ENCODE measurements at regions not wholly inside any gene's neighbourhood (a gene's known extent, or its start where the extent isn't known, plus 50 kb on each side); places are given as distances from the start of the nearest gene placed in this dataset.

DNA sequence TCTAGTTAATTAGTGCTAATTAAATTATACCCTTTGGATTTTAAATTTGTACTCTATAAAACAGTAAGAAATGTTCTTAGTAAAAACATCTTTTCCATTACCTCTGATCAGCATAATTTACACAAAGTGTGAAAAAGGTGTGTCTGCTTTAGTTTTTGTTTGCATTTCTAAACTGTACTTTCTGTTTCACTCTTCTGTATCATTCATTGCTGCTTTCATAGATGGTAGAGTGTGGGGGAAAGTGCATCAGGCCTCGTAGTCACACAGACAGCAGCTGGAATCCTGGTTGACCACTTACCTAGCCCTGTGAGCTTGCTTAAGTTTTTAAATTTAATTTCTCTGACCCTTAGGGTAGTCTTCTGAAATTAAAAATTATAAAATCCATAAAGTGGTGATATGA, 275.4 kb upstream of the PITX2 start:
- no peaks in the 10 kb centered on the region for H3K36me3 Mint-ChIP-seq
- no peaks in the 10 kb centered on the region for H3K9me3 Mint-ChIP-seq (ENCODE audit: low read depth)
- H3K4me3 Mint-ChIP-seq = no peak overlapping the region
- DNase-seq (no peak), ATAC-seq (no peak)
- CTCF ChIA-PET = no interaction called here
- H3K27me3 Mint-ChIP-seq = no peaks in the 10 kb centered on the region
- no peaks in the 10 kb centered on the region for H3K4me1 Mint-ChIP-seq
- no peak overlapping the region for H3K27ac Mint-ChIP-seq

- DNase-seq = no peak
- Mint-ChIP-seq H3K9me3 (ENCODE audit: low read depth) (no peaks in the 10 kb centered on the region), H3K4me3 (no peak overlapping the region), H3K4me1 (no peaks in the 10 kb centered on the region), H3K27ac (no peak overlapping the region), H3K27me3 (no peaks in the 10 kb centered on the region), H3K36me3 (no peaks in the 10 kb centered on the region)
- CTCF ChIA-PET = no interaction called here
- no peak for ATAC-seq
Observed at GRCh38 chr4:110900213-110900769, 277.4 kb upstream of the PITX2 start.

- Mint-ChIP-seq H3K9me3 (ENCODE audit: low read depth) (no peaks in the 10 kb centered on the region), H3K27me3 (no peaks in the 10 kb centered on the region), H3K4me3 (no peak overlapping the region), H3K36me3 (no peaks in the 10 kb centered on the region), H3K4me1 (no peaks in the 10 kb centered on the region), H3K27ac (no peak overlapping the region)
- CTCF ChIA-PET = no interaction called here
- DNase-seq (no peak), ATAC-seq (no peak)
Observed at GRCh38 chr4:110902500-110902899, 279.6 kb upstream of the PITX2 start.

- Mint-ChIP-seq H3K9me3 (ENCODE audit: low read depth) (no peaks in the 10 kb centered on the region), H3K27ac (no peak overlapping the region), H3K4me1 (no peaks in the 10 kb centered on the region), H3K4me3 (no peak overlapping the region), H3K36me3 (no peaks in the 10 kb centered on the region), H3K27me3 (no peaks in the 10 kb centered on the region)
- CTCF ChIA-PET = no interaction called here
- ATAC-seq (no peak), DNase-seq (no peak)
Observed at GRCh38 chr4:110904435-110905065, 281.7 kb upstream of the PITX2 start.

DNA sequence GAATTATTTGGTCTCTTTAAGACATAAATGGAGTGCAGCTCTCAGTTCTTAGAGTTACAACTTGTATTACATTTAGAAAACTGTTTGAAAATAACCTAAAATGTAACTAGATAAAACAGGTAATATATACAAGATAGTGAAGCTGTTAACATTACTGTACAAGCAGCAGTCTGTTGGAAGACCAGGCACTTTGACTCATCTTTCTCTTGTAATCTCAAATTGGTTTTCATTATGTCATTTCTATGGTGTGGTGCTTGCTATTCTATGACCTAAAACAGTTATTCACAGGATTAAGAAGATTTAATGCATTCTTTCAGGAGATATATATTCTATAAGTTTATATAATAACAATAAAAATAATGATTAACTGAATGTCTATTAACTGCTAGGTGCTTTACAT, 282.5 kb upstream of the PITX2 start:
- H3K4me3 Mint-ChIP-seq = no peak overlapping the region
- no peaks in the 10 kb centered on the region for H3K27me3 Mint-ChIP-seq
- no peaks in the 10 kb centered on the region for H3K36me3 Mint-ChIP-seq
- no peaks in the 10 kb centered on the region for H3K9me3 Mint-ChIP-seq (ENCODE audit: low read depth)
- CTCF ChIA-PET = no interaction called here
- H3K27ac Mint-ChIP-seq = no peak overlapping the region
- H3K4me1 Mint-ChIP-seq = no peaks in the 10 kb centered on the region
- DNase-seq (no peak), ATAC-seq (no peak)

- Mint-ChIP-seq H3K4me3 (no peak overlapping the region), H3K4me1 (no peaks in the 10 kb centered on the region), H3K36me3 (no peaks in the 10 kb centered on the region), H3K27ac (no peak overlapping the region), H3K27me3 (no peaks in the 10 kb centered on the region), H3K9me3 (ENCODE audit: low read depth) (no peaks in the 10 kb centered on the region)
- ATAC-seq (no peak), DNase-seq (no peak)
- CTCF ChIA-PET = no interaction called here
Observed at GRCh38 chr4:110907801-110908313, 285.0 kb upstream of the PITX2 start.

DNA sequence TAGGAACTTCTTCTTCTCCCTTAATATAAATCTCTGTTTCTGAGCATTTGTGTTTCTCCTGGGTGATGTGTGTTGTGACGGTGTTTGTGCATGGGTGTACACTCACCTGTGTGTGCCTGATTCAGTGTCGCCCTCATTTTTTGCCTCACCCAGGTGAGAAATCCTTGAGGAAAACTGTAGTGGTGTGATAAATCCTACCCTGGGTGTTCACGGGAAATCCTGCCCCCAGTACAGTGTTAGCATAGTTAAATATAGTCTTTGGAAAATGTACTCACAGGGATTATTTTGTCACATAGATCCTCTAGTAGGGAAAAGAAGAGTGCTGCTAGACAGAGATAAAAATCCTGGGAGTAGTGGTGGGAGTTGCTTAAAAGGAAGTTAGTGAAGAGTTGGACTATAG, 291.9 kb upstream of the PITX2 start:
- Mint-ChIP-seq H3K4me1 (no peaks in the 10 kb centered on the region), H3K27ac (no peak overlapping the region), H3K9me3 (ENCODE audit: low read depth) (no peaks in the 10 kb centered on the region), H3K4me3 (no peak overlapping the region), H3K27me3 (no peaks in the 10 kb centered on the region), H3K36me3 (no peaks in the 10 kb centered on the region)
- ATAC-seq (no peak), DNase-seq (no peak)
- CTCF ChIA-PET = no interaction called here

DNA sequence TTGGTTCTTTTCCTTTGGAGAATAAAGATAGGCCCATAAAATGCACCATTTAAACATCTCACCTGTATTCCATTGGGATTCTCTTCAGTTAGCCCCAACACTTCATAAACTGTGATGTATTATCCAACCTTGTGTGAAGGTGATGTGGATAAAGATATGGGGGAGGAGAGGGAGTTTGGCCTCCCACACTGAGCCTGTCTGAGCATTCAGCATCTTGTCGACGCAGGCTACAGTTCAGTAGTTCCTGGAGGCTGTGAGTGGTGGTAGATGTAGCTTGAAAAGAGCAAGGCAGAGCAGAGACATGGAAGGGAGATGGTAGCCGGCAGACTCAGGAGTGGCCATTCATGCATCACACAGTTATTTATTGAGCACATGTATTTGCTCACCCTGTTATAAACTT, 292.4 kb upstream of the PITX2 start:
- no peaks in the 10 kb centered on the region for H3K36me3 Mint-ChIP-seq
- H3K27ac Mint-ChIP-seq = no peak overlapping the region
- H3K4me1 Mint-ChIP-seq = no peaks in the 10 kb centered on the region
- DNase-seq (no peak), ATAC-seq (no peak)
- H3K9me3 Mint-ChIP-seq (ENCODE audit: low read depth) = no peaks in the 10 kb centered on the region
- H3K4me3 Mint-ChIP-seq = no peak overlapping the region
- no peaks in the 10 kb centered on the region for H3K27me3 Mint-ChIP-seq
- CTCF ChIA-PET = no interaction called here

DNA sequence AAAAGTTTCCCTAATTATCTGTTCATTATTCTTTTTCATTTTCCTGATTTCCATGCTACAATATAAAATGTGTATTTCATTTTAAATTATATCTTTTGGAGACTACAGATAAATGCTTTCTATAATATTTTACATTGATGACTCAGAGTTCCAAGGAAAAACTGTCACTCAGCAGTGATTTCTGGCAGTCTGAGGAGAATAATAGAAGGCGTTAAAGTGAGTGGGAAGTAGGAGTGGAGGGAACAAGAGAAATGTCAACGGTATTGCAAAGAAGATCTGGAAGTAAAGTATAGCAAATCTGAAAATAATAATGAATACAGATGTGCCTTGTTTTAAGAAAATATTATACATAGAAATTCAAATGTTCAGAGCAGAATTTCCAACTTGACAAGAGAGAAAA, 293.6 kb upstream of the PITX2 start:
- Mint-ChIP-seq H3K4me3 (no peak overlapping the region), H3K9me3 (ENCODE audit: low read depth) (no peaks in the 10 kb centered on the region), H3K4me1 (no peaks in the 10 kb centered on the region), H3K27ac (no peak overlapping the region), H3K27me3 (no peaks in the 10 kb centered on the region), H3K36me3 (no peaks in the 10 kb centered on the region)
- CTCF ChIA-PET = no interaction called here
- ATAC-seq = no peak
- no peak for DNase-seq

GRCh38 chr4:110917835-110918234, 295.0 kb upstream of the PITX2 start:
- H3K4me3 Mint-ChIP-seq = no peak overlapping the region
- no peaks in the 10 kb centered on the region for H3K9me3 Mint-ChIP-seq (ENCODE audit: low read depth)
- CTCF ChIA-PET = no interaction called here
- no peak for DNase-seq
- H3K27ac Mint-ChIP-seq = no peak overlapping the region
- no peaks in the 10 kb centered on the region for H3K27me3 Mint-ChIP-seq
- H3K4me1 Mint-ChIP-seq = no peaks in the 10 kb centered on the region
- H3K36me3 Mint-ChIP-seq = no peaks in the 10 kb centered on the region
- no peak for ATAC-seq

GRCh38 chr4:110920990-110921389, 298.1 kb upstream of the PITX2 start:
- no peak for ATAC-seq

DNA sequence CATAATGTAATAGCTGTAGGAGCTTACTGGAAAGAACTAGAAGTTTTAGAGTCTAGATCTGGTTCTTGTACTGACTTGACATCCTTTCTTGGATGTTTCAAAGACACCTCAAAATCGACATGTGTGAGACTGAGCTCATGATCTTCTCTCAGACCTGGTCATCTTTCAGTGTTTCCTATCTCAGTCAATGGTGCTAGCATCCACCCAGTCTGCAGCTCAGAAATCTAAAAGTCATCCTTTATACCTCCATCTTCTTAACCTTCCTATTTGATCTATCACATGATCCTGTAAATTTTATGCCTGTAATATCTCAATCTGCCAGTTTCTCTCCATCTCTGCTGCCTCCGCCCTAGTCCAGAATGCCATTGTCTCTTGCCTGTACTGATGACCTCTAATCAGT, 301.9 kb upstream of the PITX2 start:
- DNase-seq (no peak), ATAC-seq (no peak)
- Mint-ChIP-seq H3K4me3 (no peak overlapping the region), H3K27ac (no peak overlapping the region), H3K9me3 (ENCODE audit: low read depth) (peaks cover 3% of the 10 kb centered on the region), H3K36me3 (no peaks in the 10 kb centered on the region), H3K27me3 (no peaks in the 10 kb centered on the region), H3K4me1 (no peaks in the 10 kb centered on the region)
- CTCF ChIA-PET = no interaction called here

More at GRCh38 chr4:110920990-110921389, 298.1 kb upstream of the PITX2 start:
- Mint-ChIP-seq H3K36me3 (no peaks in the 10 kb centered on the region), H3K4me1 (no peaks in the 10 kb centered on the region), H3K27ac (no peak overlapping the region), H3K4me3 (no peak overlapping the region), H3K27me3 (no peaks in the 10 kb centered on the region), H3K9me3 (ENCODE audit: low read depth) (peaks cover 3% of the 10 kb centered on the region)
- CTCF ChIA-PET = no interaction called here
- DNase-seq = no peak

- peaks cover 3% of the 10 kb centered on the region for H3K9me3 Mint-ChIP-seq (ENCODE audit: low read depth)
- H3K27ac Mint-ChIP-seq = no peak overlapping the region
- CTCF ChIA-PET = interaction anchor here (0.6 kb wide), 1 partner anchor 9 kb away, joined by 3 read pairs; no protein-coding TSS in a partner anchor
- no peaks in the 10 kb centered on the region for H3K36me3 Mint-ChIP-seq
- no peaks in the 10 kb centered on the region for H3K4me1 Mint-ChIP-seq
- DNase-seq (no peak), ATAC-seq (no peak)
- H3K4me3 Mint-ChIP-seq = no peak overlapping the region
- H3K27me3 Mint-ChIP-seq = no peaks in the 10 kb centered on the region
Observed at GRCh38 chr4:110926841-110927400, 304.0 kb upstream of the PITX2 start.

DNA sequence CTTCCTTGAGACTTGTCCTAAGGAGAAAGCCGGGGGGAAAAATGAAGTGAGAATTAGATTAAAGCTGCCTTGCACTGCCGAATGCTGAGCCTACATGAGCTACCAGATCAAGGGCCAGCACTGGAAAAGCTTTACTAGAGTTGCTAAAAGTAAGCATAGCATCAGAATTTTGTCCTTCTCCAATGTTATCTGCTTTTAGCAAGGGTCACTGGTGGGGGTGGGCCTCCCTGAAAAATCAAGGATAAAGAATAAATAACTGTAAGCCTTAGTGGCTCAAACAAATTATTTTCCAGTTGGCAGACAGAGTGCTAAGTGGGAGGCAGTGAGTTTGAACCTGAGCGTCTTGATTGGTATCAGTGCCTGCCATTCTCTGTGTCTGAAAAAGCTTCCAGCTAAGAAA, 310.5 kb upstream of the PITX2 start:
- DNase-seq (no peak), ATAC-seq (no peak)
- H3K27me3 Mint-ChIP-seq = no peaks in the 10 kb centered on the region
- no peaks in the 10 kb centered on the region for H3K9me3 Mint-ChIP-seq (ENCODE audit: low read depth)
- CTCF ChIA-PET = no interaction called here
- H3K4me1 Mint-ChIP-seq = no peaks in the 10 kb centered on the region
- no peak overlapping the region for H3K27ac Mint-ChIP-seq
- no peak overlapping the region for H3K4me3 Mint-ChIP-seq
- no peaks in the 10 kb centered on the region for H3K36me3 Mint-ChIP-seq

All from activated CD8-positive, alpha-beta memory T cell treated with anti-CD3 and anti-CD28 coated beads, Interleukin-2, amount 10 ng/mL, durations not matched to agents 7 days and 5 days (primary cell).